ENCODE measurements at regions not wholly inside any gene's neighbourhood (a gene's known extent, or its start where the extent isn't known, plus 50 kb on each side); places are given as distances from the start of the nearest gene placed in this dataset.

- Mint-ChIP-seq H3K4me3 (ENCODE audit: low read depth, unreplicated experiment) (no peak overlapping the region), H3K4me1 (ENCODE audit: low read depth, unreplicated experiment) (peaks cover 43% of the 10 kb centered on the region), H3K27me3 (ENCODE audit: unreplicated experiment) (peaks cover 10% of the 10 kb centered on the region), H3K27ac (ENCODE audit: unreplicated experiment) (no peak overlapping the region), H3K9me3 (ENCODE audit: low read depth, unreplicated experiment) (no peaks in the 10 kb centered on the region), H3K36me3 (ENCODE audit: insufficient read depth, unreplicated experiment) (peaks cover 14% of the 10 kb centered on the region)
- intact Hi-C loops (cut with micrococcal nuclease; ENCODE audit: unreplicated experiment): no loop called here
- CTCF ChIA-PET: no interaction called here
- no peak for TF ChIP-seq CTCF (IDR thresholded peaks at IDR 0.05; ENCODE audit: unreplicated experiment)
- DNase-seq: no peak
- BruUV-seq (replicated peaks): no TSS peak
Measured at GRCh38 chr20:50325215-50325614, 134.6 kb downstream of the CEBPB start.

- Mint-ChIP-seq H3K27ac (ENCODE audit: unreplicated experiment) (no peak overlapping the region), H3K4me3 (ENCODE audit: low read depth, unreplicated experiment) (no peak overlapping the region), H3K9me3 (ENCODE audit: low read depth, unreplicated experiment) (no peaks in the 10 kb centered on the region), H3K27me3 (ENCODE audit: unreplicated experiment) (peaks cover 15% of the 10 kb centered on the region), H3K36me3 (ENCODE audit: insufficient read depth, unreplicated experiment) (peaks cover 10% of the 10 kb centered on the region), H3K4me1 (ENCODE audit: low read depth, unreplicated experiment) (peaks cover 43% of the 10 kb centered on the region)
- TF ChIP-seq CTCF (IDR thresholded peaks at IDR 0.05; ENCODE audit: unreplicated experiment): no peak
- BruUV-seq (replicated peaks): no TSS peak
- intact Hi-C loops (cut with micrococcal nuclease; ENCODE audit: unreplicated experiment): no loop called here
- DNase-seq: no peak
- CTCF ChIA-PET: no interaction called here
Measured at GRCh38 chr20:50325651-50326050, 135.0 kb downstream of the CEBPB start.

- no peak for DNase-seq
- intact Hi-C loops (cut with micrococcal nuclease; ENCODE audit: unreplicated experiment): no loop called here
- H3K9me3 Mint-ChIP-seq (ENCODE audit: low read depth, unreplicated experiment): no peaks in the 10 kb centered on the region
- H3K27me3 Mint-ChIP-seq (ENCODE audit: unreplicated experiment): peaks cover 17% of the 10 kb centered on the region
- H3K27ac Mint-ChIP-seq (ENCODE audit: unreplicated experiment): no peak overlapping the region
- TF ChIP-seq CTCF (IDR thresholded peaks at IDR 0.05; ENCODE audit: unreplicated experiment): no peak
- no peak overlapping the region for H3K4me3 Mint-ChIP-seq (ENCODE audit: low read depth, unreplicated experiment)
- BruUV-seq (replicated peaks): no TSS peak
- H3K36me3 Mint-ChIP-seq (ENCODE audit: insufficient read depth, unreplicated experiment): no peaks in the 10 kb centered on the region
- H3K4me1 Mint-ChIP-seq (ENCODE audit: low read depth, unreplicated experiment): peaks cover 47% of the 10 kb centered on the region
- CTCF ChIA-PET: interaction anchor here (0.6 kb wide), 1 partner anchor 113 kb away, joined by 10 read pairs; no protein-coding TSS in a partner anchor
Measured at GRCh38 chr20:50327666-50328065, 137.0 kb downstream of the CEBPB start.

- CTCF ChIA-PET: interaction anchor here (0.6 to 1.1 kb wide), 5 partner anchors 31 to 259 kb away, joined by 3 to 10 read pairs (median 5); no protein-coding TSS in a partner anchor
- peaks cover 17% of the 10 kb centered on the region for H3K27me3 Mint-ChIP-seq (ENCODE audit: unreplicated experiment)
- no TSS peak for BruUV-seq (replicated peaks)
- H3K27ac Mint-ChIP-seq (ENCODE audit: unreplicated experiment): no peak overlapping the region
- TF ChIP-seq CTCF (IDR thresholded peaks at IDR 0.05; ENCODE audit: unreplicated experiment): no peak
- no peaks in the 10 kb centered on the region for H3K9me3 Mint-ChIP-seq (ENCODE audit: low read depth, unreplicated experiment)
- no peaks in the 10 kb centered on the region for H3K36me3 Mint-ChIP-seq (ENCODE audit: insufficient read depth, unreplicated experiment)
- H3K4me3 Mint-ChIP-seq (ENCODE audit: low read depth, unreplicated experiment): no peak overlapping the region
- intact Hi-C loops (cut with micrococcal nuclease; ENCODE audit: unreplicated experiment): no loop called here
- H3K4me1 Mint-ChIP-seq (ENCODE audit: low read depth, unreplicated experiment): peaks cover 45% of the 10 kb centered on the region
- DNase-seq: no peak
Measured at GRCh38 chr20:50328222-50328979, 137.8 kb downstream of the CEBPB start.
